IMR-90 (cell line): ENCODE measurements at regions not wholly inside any gene's neighbourhood (a gene's known extent, or its start where the extent isn't known, plus 50 kb on each side); places are given as distances from the start of the nearest gene placed in this dataset.

Experiments used
- ATAC-seq: fragments of 200-7000 bp; cut with Tn5 transposase; 2 replicates; pipeline ENCODE4 v1.9.1; 2020; ENCODE audit warnings: low read depth, mild to moderate bottlenecking, moderate library complexity
- BruUV-seq: library from RNA; stranded (reverse); fragments of 400-500 nt; replicated peaks from 2 replicates; lab custom pipeline; 2021; lab: Mats Ljungman, UMichigan
- CTCF ChIA-PET: fragments of 300-600 bp; formaldehyde crosslinking; extraction: SDS; loops from one replicate; lab custom pipeline; 2021; ENCODE audit warnings: antibody characterized with exemption; lab: Yijun Ruan, JAX
- POLR2A ChIA-PET: fragments of 300-600 bp; sonication (Branson Sonifier 250); formaldehyde crosslinking; loops from one replicate; lab custom pipeline; 2022; ENCODE audit warnings: antibody characterized with exemption; ENCODE audit not compliant: unreplicated experiment; lab: Charles Lee
- DNase-seq: peaks from one replicate; pipeline ENCODE4 v3.0.0; 2013
- H2AFZ ChIP-seq: replicated peaks from 2 replicates; pipeline ENCODE3; 2013; ENCODE audit warnings: low read length, mild to moderate bottlenecking; ENCODE audit not compliant: poor library complexity
- H2AK5ac ChIP-seq: 2 replicates; pipeline ENCODE4 v1.6.1; 2013; ENCODE audit warnings: low read depth, low read length, inconsistent platforms
- H2AK9ac ChIP-seq: replicated peaks from 2 replicates; pipeline ENCODE3; 2013; ENCODE audit warnings: mild to moderate bottlenecking, low read depth, low read length, moderate library complexity; ENCODE audit not compliant: poor library complexity
- H2BK120ac ChIP-seq: 2 replicates; pipeline ENCODE4 v1.6.1; 2013; ENCODE audit warnings: low read depth, low read length, inconsistent platforms
- H2BK15ac ChIP-seq: 3 replicates; pipeline ENCODE4 v1.6.1; 2013; ENCODE audit warnings: low read depth, low read length, inconsistent platforms
- H2BK20ac ChIP-seq: 2 replicates; pipeline ENCODE4 v1.6.1; 2013; ENCODE audit warnings: low read depth, mild to moderate bottlenecking, inconsistent platforms, low read length, moderate library complexity
- H2BK5ac ChIP-seq: 2 replicates; pipeline ENCODE4 v1.6.1; 2013; ENCODE audit warnings: mild to moderate bottlenecking, low read depth, low read length, inconsistent platforms; ENCODE audit not compliant: poor library complexity, severe bottlenecking
- H3K14ac ChIP-seq: replicated peaks from 2 replicates; pipeline ENCODE4 v1.6.1; 2013; ENCODE audit warnings: low read depth, low read length, inconsistent platforms
- H3K18ac ChIP-seq: 2 replicates; pipeline ENCODE4 v1.6.1; 2013; ENCODE audit warnings: low read depth, low read length, control low read depth
- H3K23ac ChIP-seq: 2 replicates; pipeline ENCODE4 v1.6.1; 2013; ENCODE audit warnings: low read depth, low read length, inconsistent platforms
- H3K27ac ChIP-seq: 2 replicates; pipeline ENCODE4 v1.5.1; 2013; ENCODE audit warnings: mild to moderate bottlenecking, control low read depth, low read length; ENCODE audit not compliant: insufficient read depth
- H3K27me3 ChIP-seq: 2 replicates; pipeline ENCODE4 v1.6.1; 2013; ENCODE audit warnings: low read length; ENCODE audit not compliant: control insufficient read depth, insufficient read depth
- H3K36me3 ChIP-seq: 2 replicates; pipeline ENCODE4 v1.6.1; 2013; ENCODE audit warnings: low read length, mixed read lengths; ENCODE audit not compliant: control insufficient read depth, insufficient read depth
- H3K4ac ChIP-seq: 2 replicates; pipeline ENCODE4 v1.6.1; 2013; ENCODE audit warnings: low read depth, low read length, inconsistent platforms
- H3K4me1 ChIP-seq: 2 replicates; pipeline ENCODE4 v1.6.1; 2013; ENCODE audit warnings: low read length, mixed read lengths; ENCODE audit not compliant: control insufficient read depth, insufficient read depth
- H3K4me2 ChIP-seq: 2 replicates; pipeline ENCODE4 v1.6.1; 2013; ENCODE audit warnings: low read depth, mild to moderate bottlenecking, control low read depth, low read length, moderate library complexity
- H3K4me3 ChIP-seq: 2 replicates; pipeline ENCODE4 v1.5.1; 2013; ENCODE audit warnings: low read depth, mild to moderate bottlenecking, control low read depth, low read length, moderate library complexity; ENCODE audit not compliant: insufficient read depth
- H3K56ac ChIP-seq: 2 replicates; pipeline ENCODE4 v1.6.1; 2013; ENCODE audit warnings: low read length, inconsistent platforms; ENCODE audit not compliant: insufficient read depth; ENCODE audit errors: extremely low read depth
- H3K79me1 ChIP-seq, 2 experiments: 2 replicates each; pipeline ENCODE4 v1.6.1; 2013; ENCODE audit warnings: low read length in 2 of 2, inconsistent platforms in 1 of 2, low read depth in 1 of 2
- H3K9ac ChIP-seq: 2 replicates; pipeline ENCODE4 v1.6.1; 2013; ENCODE audit warnings: low read depth, low read length, control low read depth
- H3K9me1 ChIP-seq: 2 replicates; pipeline ENCODE4 v1.6.1; 2013; ENCODE audit warnings: low read length, inconsistent platforms; ENCODE audit not compliant: insufficient read depth
- H3K9me3 ChIP-seq: 2 replicates; pipeline ENCODE4 v1.6.1; 2013; ENCODE audit warnings: low read length; ENCODE audit not compliant: control insufficient read depth, insufficient read depth
- H4K20me1 ChIP-seq: 2 replicates; pipeline ENCODE4 v1.6.1; 2013; ENCODE audit warnings: low read length, inconsistent platforms; ENCODE audit not compliant: insufficient read depth
- H4K5ac ChIP-seq: 2 replicates; pipeline ENCODE4 v1.6.1; 2013; ENCODE audit warnings: mild to moderate bottlenecking, low read depth, low read length, control low read depth
- H4K8ac ChIP-seq, 2 experiments: 2 replicates each; pipeline ENCODE4 v1.6.1; 2013; ENCODE audit warnings: low read depth in 2 of 2, low read length in 2 of 2, control low read depth in 1 of 2, inconsistent platforms in 1 of 2
- H4K91ac ChIP-seq: 2 replicates; pipeline ENCODE4 v1.6.1; 2013; ENCODE audit warnings: low read depth, low read length, inconsistent platforms; ENCODE audit not compliant: insufficient read depth
- CHD1 ChIP-seq: IDR thresholded peaks from 2 replicates; pipeline ENCODE4 v1.6.1; 2012; ENCODE audit warnings: low read depth, low read length, improper control_type of control experiment
- FOS ChIP-seq: fragments of 150-350 bp; IDR thresholded peaks from 2 replicates; pipeline ENCODE4 v1.6.1; 2016; ENCODE audit warnings: low read depth, low read length
- MAFK ChIP-seq: IDR thresholded peaks from 2 replicates; pipeline ENCODE4 v1.6.1; 2012; ENCODE audit warnings: low read depth, low read length, improper control_type of control experiment
- NFE2L2 ChIP-seq: fragments of 150-350 bp; IDR thresholded peaks from 2 replicates; pipeline ENCODE4 v1.6.1; 2016; ENCODE audit warnings: low read depth, mild to moderate bottlenecking, low read length
- SMC3 ChIP-seq: fragments of 150-350 bp; IDR thresholded peaks from 2 replicates; pipeline ENCODE4 v1.6.1; 2016; ENCODE audit warnings: low read depth, mild to moderate bottlenecking, antibody characterized with exemption, low read length, moderate library complexity
- WGBS, 2 experiments: methylation state at CpG; one replicate each; pipeline versions ENCODE4 v1.1.5 to v1.1.7; 2013; ENCODE audit warnings: missing lambda C conversion rate in 2 of 2; ENCODE audit not compliant: insufficient read length in 1 of 2; ENCODE audit errors: extremely low coverage in 2 of 2; 5-methylcytosine and 5-hydroxymethylcytosine counted together
- dilution Hi-C: fragments of 300-500 bp; cut with HindIII; formaldehyde crosslinking; loops from one replicate; pipeline ENCODE4 v1.14.3; 2018; ENCODE audit warnings: low sequenced_read_pairs; ENCODE audit not compliant: unreplicated experiment
- in situ Hi-C: fragments of 300-500 bp; cut with MboI; formaldehyde crosslinking; loops from 3 replicates; pipeline ENCODE4 v1.14.3; 2019; ENCODE audit warnings: low sequenced_read_pairs, inconsistent platforms, mixed read lengths
- intact Hi-C: fragments of 100-400 bp; cut with micrococcal nuclease; formaldehyde crosslinking; loops from 2 replicates; pipeline ENCODE4 v1.10.0; 2022
- TF ChIP-seq, protein P1 (sequence below): fragments of 150-350 bp; IDR thresholded peaks from 2 replicates; pipeline ENCODE4 v1.6.1; 2017; ENCODE audit warnings: mild to moderate bottlenecking, antibody characterized with exemption, low read length, low read depth
- TF ChIP-seq, protein P2 (sequence below): fragments of 150-350 bp; IDR thresholded peaks from 2 replicates; pipeline ENCODE4 v1.6.1; 2016; ENCODE audit warnings: low read depth, mild to moderate bottlenecking, low read length, moderate library complexity, borderline replicate concordance

- H3K27me3 ChIP-seq = no peaks in the 10 kb centered on the region
- H4K91ac ChIP-seq = no peak overlapping the region
- dilution Hi-C loops = no loop called here
- H3K9me1 ChIP-seq = no peaks in the 10 kb centered on the region
- H3K14ac ChIP-seq = no peak overlapping the region
- H3K56ac ChIP-seq = no peak overlapping the region
- no CpG with 5 or more reads among the region's 2 CpGs for WGBS, 2 experiments
- H3K27ac ChIP-seq = no peak overlapping the region
- H3K4me1 ChIP-seq = no peaks in the 10 kb centered on the region
- no peak overlapping the region for H3K4ac ChIP-seq
- no peaks in the 10 kb centered on the region for H3K36me3 ChIP-seq
- H4K20me1 ChIP-seq = no peaks in the 10 kb centered on the region
- no peak overlapping the region for H2BK15ac ChIP-seq
- intact Hi-C loops = no loop called here
- BruUV-seq = no TSS peak
- no peak overlapping the region for H2AK9ac ChIP-seq
- H3K4me3 ChIP-seq = no peak overlapping the region
- no peak overlapping the region for H4K8ac ChIP-seq
- no peak overlapping the region for H2AK5ac ChIP-seq
- no peak overlapping the region for H3K23ac ChIP-seq
- in situ Hi-C loops = no loop called here
- no peak overlapping the region for H2AFZ ChIP-seq
- peaks cover 8% of the 10 kb centered on the region for H3K9me3 ChIP-seq
- ATAC-seq (no peak), DNase-seq (no peak)
- H3K4me2 ChIP-seq = no peak overlapping the region
- no peak overlapping the region for H4K5ac ChIP-seq
- TF ChIP-seq, protein P1, sequence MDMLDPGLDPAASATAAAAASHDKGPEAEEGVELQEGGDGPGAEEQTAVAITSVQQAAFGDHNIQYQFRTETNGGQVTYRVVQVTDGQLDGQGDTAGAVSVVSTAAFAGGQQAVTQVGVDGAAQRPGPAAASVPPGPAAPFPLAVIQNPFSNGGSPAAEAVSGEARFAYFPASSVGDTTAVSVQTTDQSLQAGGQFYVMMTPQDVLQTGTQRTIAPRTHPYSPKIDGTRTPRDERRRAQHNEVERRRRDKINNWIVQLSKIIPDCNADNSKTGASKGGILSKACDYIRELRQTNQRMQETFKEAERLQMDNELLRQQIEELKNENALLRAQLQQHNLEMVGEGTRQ = no peak
- TF ChIP-seq, protein P2, sequence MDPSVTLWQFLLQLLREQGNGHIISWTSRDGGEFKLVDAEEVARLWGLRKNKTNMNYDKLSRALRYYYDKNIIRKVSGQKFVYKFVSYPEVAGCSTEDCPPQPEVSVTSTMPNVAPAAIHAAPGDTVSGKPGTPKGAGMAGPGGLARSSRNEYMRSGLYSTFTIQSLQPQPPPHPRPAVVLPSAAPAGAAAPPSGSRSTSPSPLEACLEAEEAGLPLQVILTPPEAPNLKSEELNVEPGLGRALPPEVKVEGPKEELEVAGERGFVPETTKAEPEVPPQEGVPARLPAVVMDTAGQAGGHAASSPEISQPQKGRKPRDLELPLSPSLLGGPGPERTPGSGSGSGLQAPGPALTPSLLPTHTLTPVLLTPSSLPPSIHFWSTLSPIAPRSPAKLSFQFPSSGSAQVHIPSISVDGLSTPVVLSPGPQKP = no peak
- TF ChIP-seq SMC3 (no peak), MAFK (no peak), NFE2L2 (no peak), FOS (no peak), CHD1 (no peak)
- H2BK120ac ChIP-seq = no peak overlapping the region
- H2BK5ac ChIP-seq = no peak overlapping the region
- POLR2A ChIA-PET = no interaction called here
- no peaks in the 10 kb centered on the region for H3K79me1 ChIP-seq
- H3K18ac ChIP-seq = no peak overlapping the region
- H2BK20ac ChIP-seq = no peak overlapping the region
- H3K9ac ChIP-seq = no peak overlapping the region
- CTCF ChIA-PET = no interaction called here
Measured at GRCh38 chr11:21774212-21774611, 418.7 kb upstream of the ANO5 start.
